ENCODE measurements at regions not wholly inside any gene's neighbourhood (a gene's known extent, or its start where the extent isn't known, plus 50 kb on each side); places are given as distances from the start of the nearest gene placed in this dataset.
"Not testable (repeated sequence)": the region's sequence is repeated elsewhere in the genome, so short reads cannot be mapped to it uniquely, and the experiment has no call there.

GRCh38 chr1:212155219-212155618 lies 119.7 kb downstream of the DTL start:
- H3K36me3 Mint-ChIP-seq = no peaks in the 10 kb centered on the region
- no peak overlapping the region for H3K27ac Mint-ChIP-seq
- no peaks in the 10 kb centered on the region for H3K9me3 Mint-ChIP-seq
- H3K4me1 Mint-ChIP-seq = peaks cover 20 to 23% of the 10 kb centered on the region in 2 donors
- peaks cover 0 to 4% (median 0%) of the 10 kb centered on the region in 3 donors for H3K27me3 Mint-ChIP-seq (ENCODE audit: low read depth in 3 of 3)
- DNase-seq = no peak
- H3K4me3 Mint-ChIP-seq = no peak overlapping the region

DNA sequence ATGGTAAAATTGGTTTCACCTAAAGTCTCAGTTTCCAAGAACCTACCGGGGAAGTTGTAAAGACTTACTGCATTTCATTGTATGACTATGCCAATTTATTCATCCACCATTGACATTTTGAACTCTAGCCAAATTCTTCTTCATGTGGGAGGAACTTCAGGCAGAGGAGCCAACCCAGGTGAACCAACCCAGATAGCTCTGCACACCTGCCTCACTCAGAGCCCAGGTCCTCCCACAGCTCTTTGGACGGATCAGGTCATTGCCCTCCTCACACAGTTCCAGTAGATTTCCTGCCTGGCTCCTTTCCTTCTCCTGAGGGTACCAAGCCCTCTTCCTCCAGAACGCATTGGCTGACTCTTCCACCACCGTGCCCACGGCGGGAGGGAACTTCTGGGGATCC lies 121.7 kb downstream of the DTL start:
- Mint-ChIP-seq H3K4me3 (peak overlapping the region in 1 of 5 donors; percentile 33), H3K9me3 (no peaks in the 10 kb centered on the region), H3K27me3 (ENCODE audit: low read depth in 3 of 3) (peaks cover 0 to 1% (median 0%) of the 10 kb centered on the region in 3 donors), H3K36me3 (no peaks in the 10 kb centered on the region), H3K27ac (peak overlapping the region in 1 of 6 donors; percentile 17), H3K4me1 (peaks cover 31 to 36% of the 10 kb centered on the region in 2 donors)
- no peak for DNase-seq

GRCh38 chr1:212158912-212159796 lies 123.6 kb downstream of the DTL start:
- peaks cover 37 to 43% of the 10 kb centered on the region in 2 donors for H3K4me1 Mint-ChIP-seq
- no peaks in the 10 kb centered on the region for H3K9me3 Mint-ChIP-seq
- H3K4me3 Mint-ChIP-seq = peak overlapping the region in 2 of 5 donors; percentile 28 to 53
- peaks cover 0 to 1% (median 0%) of the 10 kb centered on the region in 3 donors for H3K27me3 Mint-ChIP-seq (ENCODE audit: low read depth in 3 of 3)
- H3K36me3 Mint-ChIP-seq = no peaks in the 10 kb centered on the region
- DNase-seq = peak; percentile 29 to 50 (median 47)
- H3K27ac Mint-ChIP-seq = peak overlapping the region in 4 of 6 donors; percentile 13 to 80 (median 22)

DNA sequence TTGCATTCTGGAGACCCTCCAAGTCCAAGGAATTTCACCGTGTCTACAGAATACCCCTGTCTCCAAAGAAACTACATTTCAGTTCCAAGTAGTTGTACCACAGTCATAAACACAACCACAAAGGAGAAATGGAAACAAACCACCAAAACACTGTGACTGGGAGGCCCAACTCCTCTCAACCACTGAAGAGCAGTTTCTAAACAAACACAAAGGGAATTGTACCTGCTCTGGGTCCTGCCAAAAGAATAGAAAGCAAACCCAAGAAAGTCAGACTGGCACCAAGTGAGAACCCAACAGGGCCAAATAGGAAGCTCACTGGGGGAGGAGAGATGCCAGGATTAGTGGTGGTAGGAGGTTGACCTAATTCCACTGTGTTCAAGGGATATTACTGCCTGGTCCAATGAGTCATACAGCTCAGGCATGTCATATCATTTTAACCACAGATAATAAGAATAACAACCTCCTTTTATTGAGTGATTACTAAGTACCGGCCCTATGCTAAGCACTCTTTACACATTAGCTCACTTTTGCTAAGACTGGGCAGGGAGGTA lies 123.9 kb upstream of the PPP2R5A start:
- Mint-ChIP-seq H3K9me3 (no peaks in the 10 kb centered on the region), H3K4me1 (peaks cover 30 to 32% of the 10 kb centered on the region in 2 donors), H3K36me3 (no peaks in the 10 kb centered on the region), H3K27ac (no peak overlapping the region), H3K4me3 (no peak overlapping the region), H3K27me3 (ENCODE audit: low read depth in 3 of 3) (peaks cover 0 to 1% (median 0%) of the 10 kb centered on the region in 3 donors)
- no peak for DNase-seq

- H3K9me3 Mint-ChIP-seq = no peaks in the 10 kb centered on the region
- H3K27ac Mint-ChIP-seq = peak overlapping the region in 2 of 6 donors; percentile 3 to 54
These were observed 122.6 kb upstream of the PPP2R5A start for GRCh38 chr1:212162635-212163034.

DNA sequence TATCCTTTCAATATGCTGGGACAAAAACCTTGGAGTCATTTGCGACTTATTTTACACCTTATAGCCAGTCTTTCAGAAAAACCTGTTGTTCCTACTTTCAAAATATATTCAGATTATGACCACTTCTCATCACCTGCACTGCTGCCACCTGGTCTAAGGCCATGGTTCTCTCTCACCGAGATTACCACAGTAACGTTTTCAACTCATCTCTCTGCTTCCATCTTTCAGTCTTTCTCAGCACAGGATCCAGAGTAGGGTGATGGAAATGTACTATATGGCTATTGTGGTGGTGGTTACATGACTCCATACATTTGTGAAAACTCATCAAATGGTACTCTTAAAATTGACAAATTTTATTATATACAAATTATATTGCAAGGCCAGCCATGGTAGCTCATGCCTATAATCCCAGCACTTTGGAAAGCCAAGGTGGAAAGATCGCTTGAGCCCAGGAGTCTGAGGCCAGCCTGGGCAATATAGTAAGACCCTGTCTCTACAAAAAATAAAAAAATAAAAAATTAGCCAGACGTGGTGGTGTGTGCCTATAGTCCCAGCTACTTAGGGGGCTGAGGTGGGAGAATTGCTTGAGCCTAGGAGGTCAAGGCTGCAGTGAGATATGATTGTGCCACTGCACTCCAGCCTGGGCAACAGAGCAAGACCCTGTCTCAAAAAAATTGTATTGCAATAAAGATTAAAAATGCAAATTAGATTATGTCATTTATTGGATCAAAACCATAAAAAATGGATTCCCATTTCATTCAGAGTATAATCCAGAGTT lies 120.9 kb upstream of the PPP2R5A start:
- Mint-ChIP-seq H3K9me3 (no peaks in the 10 kb centered on the region), H3K27me3 (ENCODE audit: low read depth in 3 of 3) (peaks cover 0 to 1% (median 0%) of the 10 kb centered on the region in 3 donors), H3K27ac (no peak overlapping the region), H3K4me3 (no peak overlapping the region), H3K4me1 (peaks cover 22 to 24% of the 10 kb centered on the region in 2 donors), H3K36me3 (peaks cover 0 to 3% (median 0%) of the 10 kb centered on the region in 3 donors)
- DNase-seq = no peak

More at GRCh38 chr1:212162635-212163034, 122.6 kb upstream of the PPP2R5A start:
- Mint-ChIP-seq H3K27me3 (ENCODE audit: low read depth in 3 of 3) (peaks cover 0 to 1% (median 0%) of the 10 kb centered on the region in 3 donors), H3K36me3 (no peaks in the 10 kb centered on the region), H3K4me1 (peaks cover 30 to 32% of the 10 kb centered on the region in 2 donors), H3K4me3 (peak overlapping the region; percentile 16 to 64 (median 55))
- peak; percentile 48 to 53 (median 50) for DNase-seq

GRCh38 chr1:212166244-212166643 lies 119.0 kb upstream of the PPP2R5A start:
- Mint-ChIP-seq H3K9me3 (no peaks in the 10 kb centered on the region), H3K4me3 (no peak overlapping the region), H3K27ac (no peak overlapping the region), H3K36me3 (peaks cover 0 to 3% (median 0%) of the 10 kb centered on the region in 3 donors), H3K27me3 (ENCODE audit: low read depth in 3 of 3) (peaks cover 0 to 1% (median 0%) of the 10 kb centered on the region in 3 donors), H3K4me1 (peaks cover 16% of the 10 kb centered on the region in 2 donors)
- no peak for DNase-seq

DNA sequence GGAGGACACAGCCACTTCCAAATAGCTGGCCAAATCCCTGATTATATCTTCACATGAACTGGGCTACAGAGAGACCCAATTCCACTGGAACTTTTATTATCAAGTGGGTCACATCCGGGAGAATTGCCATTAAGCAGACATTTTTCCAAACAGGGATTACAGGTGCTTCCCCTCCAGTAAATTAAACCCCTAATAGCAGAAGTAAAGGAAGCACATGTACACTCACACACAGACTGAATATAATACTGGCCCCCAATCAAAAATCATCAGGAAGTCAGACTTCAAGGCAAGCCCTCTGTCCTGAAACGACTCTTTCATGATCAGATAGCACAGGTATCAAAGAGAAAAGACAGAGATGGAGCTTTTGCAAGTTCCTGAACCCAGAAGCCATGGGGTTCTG lies 118.6 kb upstream of the PPP2R5A start:
- Mint-ChIP-seq H3K4me1 (peaks cover 12% of the 10 kb centered on the region in 2 donors), H3K9me3 (no peaks in the 10 kb centered on the region), H3K4me3 (no peak overlapping the region), H3K27ac (no peak overlapping the region), H3K27me3 (ENCODE audit: low read depth in 3 of 3) (peaks cover 0 to under 1% (median 0%) of the 10 kb centered on the region in 3 donors), H3K36me3 (peaks cover 0 to 3% (median 0%) of the 10 kb centered on the region in 3 donors)
- DNase-seq = no peak

DNA sequence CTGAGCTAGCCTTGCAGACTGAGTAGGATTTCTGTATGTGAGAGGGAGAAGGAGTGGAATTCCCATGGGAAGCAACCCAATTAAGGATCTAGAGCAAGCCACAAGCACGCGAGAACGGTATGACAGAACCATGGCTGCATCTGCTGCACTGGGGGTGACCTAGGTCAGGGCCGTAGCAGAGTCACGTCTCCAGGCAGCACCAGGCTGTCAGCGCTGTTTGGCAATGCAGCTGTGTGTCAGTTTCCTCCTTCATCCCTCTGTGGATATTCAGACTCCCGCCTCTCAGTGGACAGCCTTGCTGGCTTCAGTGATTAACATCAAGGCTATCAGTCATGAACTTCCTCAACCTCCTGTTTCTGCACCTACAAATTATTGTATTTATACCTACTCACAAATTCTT lies 118.1 kb upstream of the PPP2R5A start:
- Mint-ChIP-seq H3K27me3 (ENCODE audit: low read depth in 3 of 3) (no peaks in the 10 kb centered on the region), H3K36me3 (peaks cover 0 to 3% (median 0%) of the 10 kb centered on the region in 3 donors), H3K9me3 (no peaks in the 10 kb centered on the region), H3K4me1 (peaks cover 8% of the 10 kb centered on the region in 2 donors), H3K4me3 (no peak overlapping the region), H3K27ac (no peak overlapping the region)
- DNase-seq = no peak

DNA sequence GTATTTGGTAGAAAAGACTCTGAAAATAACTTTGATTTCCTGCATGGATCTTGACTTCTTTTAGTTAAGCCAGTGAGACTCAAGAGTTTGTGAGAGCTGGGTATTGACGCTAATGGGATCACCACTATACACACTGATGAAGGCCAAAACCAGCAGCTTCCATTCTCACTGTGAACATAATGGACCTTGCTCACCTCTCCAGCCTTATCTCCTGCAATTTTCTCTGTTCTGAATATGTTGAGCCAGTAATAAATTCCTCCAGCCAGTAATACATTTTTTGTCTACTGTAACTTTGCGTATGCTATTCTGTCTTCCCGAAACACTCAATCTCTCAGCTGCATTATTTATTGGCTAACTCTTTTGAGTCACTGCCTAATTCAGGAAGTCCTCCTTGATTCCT lies 111.6 kb upstream of the PPP2R5A start:
- no peaks in the 10 kb centered on the region for H3K9me3 Mint-ChIP-seq
- DNase-seq = no peak
- no peak overlapping the region for H3K27ac Mint-ChIP-seq
- no peak overlapping the region for H3K4me3 Mint-ChIP-seq
- H3K4me1 Mint-ChIP-seq = no peaks in the 10 kb centered on the region
- no peaks in the 10 kb centered on the region for H3K27me3 Mint-ChIP-seq (ENCODE audit: low read depth in 3 of 3)
- peaks cover 0 to 3% (median 0%) of the 10 kb centered on the region in 3 donors for H3K36me3 Mint-ChIP-seq

DNA sequence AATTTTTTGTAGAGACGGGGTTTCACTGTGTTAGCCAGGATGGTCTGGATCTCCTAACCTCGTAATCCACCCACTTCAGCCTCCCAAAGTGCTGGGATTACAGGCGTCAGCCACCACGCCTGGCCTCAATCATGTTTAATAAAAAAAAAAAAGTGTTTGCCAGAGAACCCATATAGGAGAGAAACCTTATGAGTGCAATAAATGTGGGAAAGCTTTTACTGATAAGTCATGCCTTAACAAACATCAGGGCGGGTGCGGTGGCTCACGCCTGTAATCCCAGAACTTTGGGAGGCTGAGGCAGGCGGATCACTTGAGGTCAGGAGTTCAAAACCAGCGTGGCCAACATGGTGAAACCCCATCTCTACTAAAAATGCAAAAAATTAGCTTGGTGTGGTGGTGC lies 110.9 kb upstream of the PPP2R5A start:
- H3K4me1 Mint-ChIP-seq; H3K36me3 Mint-ChIP-seq; DNase-seq; H3K4me3 Mint-ChIP-seq; H3K27ac Mint-ChIP-seq; H3K27me3 Mint-ChIP-seq (ENCODE audit: low read depth in 3 of 3); H3K9me3 Mint-ChIP-seq: not testable (repeated sequence)

DNA sequence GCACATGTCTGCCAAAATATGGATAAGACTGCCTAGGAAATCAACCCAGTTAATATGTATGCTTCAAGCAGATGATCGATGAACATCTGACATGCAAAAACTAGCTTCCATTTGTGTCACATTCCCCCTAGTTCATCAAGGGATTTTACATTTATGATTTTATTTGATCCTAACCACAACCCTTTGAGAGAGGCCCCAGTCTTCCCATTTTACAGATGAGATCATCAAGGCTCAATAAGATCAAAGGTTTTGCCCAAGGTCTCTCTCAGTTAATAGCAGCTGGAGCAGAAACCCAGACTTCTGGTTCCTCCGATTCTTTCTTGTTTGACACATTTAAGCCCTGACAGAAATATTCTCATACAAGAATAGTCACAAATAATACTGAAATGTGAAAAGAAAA lies 107.7 kb upstream of the PPP2R5A start:
- H3K27ac Mint-ChIP-seq = no peak overlapping the region

DNA sequence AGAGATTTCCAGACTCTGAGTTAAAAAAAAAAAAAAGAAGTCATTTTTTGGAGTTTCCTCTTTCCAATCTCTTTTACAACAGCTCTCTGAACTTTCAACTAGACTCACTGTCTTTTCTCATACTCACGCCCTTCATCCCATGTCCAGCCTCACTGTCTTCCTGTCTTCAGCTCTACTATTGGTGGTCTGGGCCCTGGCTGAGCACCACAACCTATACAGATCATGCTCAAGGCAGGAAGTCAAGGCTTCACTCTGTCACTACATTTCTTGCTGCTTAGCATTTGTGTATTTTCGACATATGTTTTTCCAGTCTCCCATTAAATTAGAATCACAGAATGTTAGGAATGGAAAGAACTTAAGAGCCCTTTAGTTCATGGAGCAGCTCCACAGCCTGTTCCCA lies 106.4 kb upstream of the PPP2R5A start:
- Mint-ChIP-seq H3K36me3 (no peaks in the 10 kb centered on the region), H3K27me3 (ENCODE audit: low read depth in 3 of 3) (peaks cover 0 to 2% (median 0%) of the 10 kb centered on the region in 3 donors), H3K4me1 (no peaks in the 10 kb centered on the region), H3K27ac (no peak overlapping the region), H3K9me3 (no peaks in the 10 kb centered on the region), H3K4me3 (no peak overlapping the region)
- DNase-seq = no peak

More for the DNA sequence above, 107.7 kb upstream of the PPP2R5A start:
- Mint-ChIP-seq H3K4me1 (no peaks in the 10 kb centered on the region), H3K36me3 (no peaks in the 10 kb centered on the region), H3K27me3 (ENCODE audit: low read depth in 3 of 3) (peaks cover 0 to 2% (median 0%) of the 10 kb centered on the region in 3 donors), H3K4me3 (no peak overlapping the region), H3K9me3 (no peaks in the 10 kb centered on the region)
- DNase-seq = no peak

All from immature natural killer cell (primary cell).